Fibroblast of the conjunctiva (primary cell): ENCODE measurements at regions not wholly inside any gene's neighbourhood (a gene's known extent, or its start where the extent isn't known, plus 50 kb on each side); places are given as distances from the start of the nearest gene placed in this dataset.
"Not testable (repeated sequence)": the region's sequence is repeated elsewhere in the genome, so short reads cannot be mapped to it uniquely, and the experiment has no call there.

Experiments
- DNase-seq: peaks from one replicate; pipeline ENCODE4 v3.0.0-alpha.2; 2010; ENCODE audit warnings: low read depth

DNA sequence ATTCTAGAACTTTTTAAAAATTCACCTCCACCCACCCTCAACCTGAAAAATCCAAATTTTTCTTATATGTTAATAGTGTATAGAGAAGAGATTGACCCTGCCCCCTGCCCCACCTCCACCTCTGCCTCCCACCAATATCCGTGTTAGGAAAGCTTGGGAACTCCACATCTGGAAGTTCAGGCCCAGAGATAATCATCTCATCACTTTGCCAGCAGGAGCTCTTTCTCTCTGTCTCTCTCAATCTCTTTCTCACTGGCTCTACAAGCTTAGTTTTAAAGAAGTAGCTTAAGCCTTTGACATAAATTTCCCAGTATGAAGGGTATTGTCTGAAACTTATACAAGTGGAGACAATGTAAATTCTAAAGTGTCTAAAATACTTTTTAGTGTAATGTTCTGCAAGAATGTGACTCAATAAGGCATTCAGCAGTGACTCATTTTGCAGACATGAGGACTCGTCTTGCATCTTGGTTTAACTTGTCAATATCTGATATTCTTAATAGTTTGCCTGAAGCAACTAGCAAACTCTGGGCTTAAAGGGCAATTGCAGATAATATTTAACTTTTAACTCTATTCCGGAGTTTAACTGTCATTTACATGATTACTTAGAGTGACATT is 299.8 kb upstream of the EPHA3 start:
- peak; percentile 51 for DNase-seq

DNA sequence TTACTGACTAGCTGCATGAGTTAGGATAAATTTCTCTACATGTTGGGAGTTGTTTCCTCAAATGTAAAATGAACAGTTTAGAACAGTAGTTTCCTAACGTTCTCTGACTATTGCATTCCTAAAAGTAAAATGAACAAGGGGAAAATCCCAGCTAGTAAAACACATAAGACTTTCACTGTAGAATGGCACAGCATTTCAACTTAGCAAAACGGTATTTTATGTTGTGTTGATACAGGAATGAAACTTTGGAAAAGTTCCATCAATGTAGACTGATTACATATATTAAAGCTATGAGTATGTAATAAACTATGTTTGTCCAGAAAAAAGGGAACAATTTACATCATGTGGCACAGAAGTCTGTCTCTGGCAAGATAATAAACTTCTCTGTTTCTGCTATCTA is 297.4 kb upstream of the EPHA3 start:
- DNase-seq, result no peak

DNA sequence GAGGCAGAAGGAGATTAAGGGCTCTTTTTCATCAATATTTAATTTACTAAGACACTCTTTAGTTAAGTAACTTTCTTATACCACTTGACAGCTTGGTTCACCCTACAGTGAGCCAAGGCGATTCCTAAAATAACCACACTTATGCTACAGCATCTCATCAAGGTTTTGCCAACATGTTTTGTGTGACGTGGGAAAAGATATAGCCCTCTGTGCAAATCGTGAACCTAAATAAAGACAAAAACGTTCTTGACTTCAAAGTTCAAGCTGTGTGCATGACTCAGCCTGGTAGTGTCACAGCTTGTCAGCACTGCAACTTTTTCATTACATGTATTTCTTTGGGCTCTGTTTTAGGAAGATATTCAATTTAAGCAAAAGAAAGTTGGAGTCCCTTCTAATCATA is 297.0 kb upstream of the EPHA3 start:
- DNase-seq, result no peak

DNA sequence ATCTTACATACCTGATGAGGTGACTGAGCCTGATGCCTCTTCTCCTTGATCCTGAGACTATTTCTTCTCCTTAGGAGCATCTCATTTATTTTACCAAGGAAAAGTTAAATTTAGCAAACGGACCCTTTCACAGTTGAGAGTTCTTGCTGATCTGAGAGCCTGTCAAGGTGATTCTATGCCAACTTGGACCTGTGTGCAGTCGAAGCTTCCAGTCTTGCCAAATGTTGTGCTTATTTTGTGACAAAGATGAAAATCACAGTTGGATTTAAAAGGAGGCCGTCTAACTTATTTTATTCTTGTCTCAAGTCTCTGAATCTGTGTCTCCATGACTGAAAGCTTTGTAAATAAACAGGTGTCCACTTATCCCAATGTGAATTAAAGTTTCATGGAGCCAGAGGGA is 296.3 kb upstream of the EPHA3 start:
- DNase-seq, result no peak

DNA sequence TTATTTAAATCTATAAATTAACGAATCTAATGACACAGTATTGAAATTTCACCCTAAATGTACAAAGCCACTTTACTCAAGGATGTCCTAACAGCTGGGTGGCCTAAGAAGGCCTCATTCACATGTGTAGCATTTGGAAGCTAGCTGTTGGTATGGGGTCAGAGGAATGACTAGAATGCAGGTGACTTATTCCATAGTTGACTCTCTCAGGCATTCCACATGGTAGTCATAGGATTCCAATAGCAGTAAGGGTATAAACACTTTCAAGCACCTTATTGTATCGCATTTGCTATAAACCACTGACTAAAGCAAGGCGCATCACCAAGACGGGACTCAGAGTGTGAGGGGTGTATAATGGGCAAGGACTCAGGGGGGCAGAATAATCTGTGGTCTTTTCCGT is 294.8 kb upstream of the EPHA3 start:
- DNase-seq, result no peak

DNA sequence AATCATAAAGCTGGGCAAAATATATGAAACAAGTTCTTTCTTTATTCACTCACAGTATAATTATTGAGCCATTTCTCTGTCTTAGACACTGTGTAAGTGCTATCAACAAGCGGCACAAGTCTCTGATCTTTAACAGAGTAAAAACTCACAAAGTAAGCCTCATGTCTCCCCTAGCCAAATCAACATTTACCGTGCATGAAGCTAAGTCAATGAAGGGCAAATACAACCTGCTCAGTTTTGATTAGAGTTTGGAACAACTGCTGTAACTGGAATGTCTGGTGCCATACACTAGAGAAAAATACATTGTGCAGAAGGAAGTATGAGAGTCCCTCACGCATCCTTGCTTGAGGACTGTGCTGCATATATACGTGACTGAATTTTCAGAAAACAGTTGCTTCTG is 291.0 kb upstream of the EPHA3 start:
- no peak for DNase-seq

DNA sequence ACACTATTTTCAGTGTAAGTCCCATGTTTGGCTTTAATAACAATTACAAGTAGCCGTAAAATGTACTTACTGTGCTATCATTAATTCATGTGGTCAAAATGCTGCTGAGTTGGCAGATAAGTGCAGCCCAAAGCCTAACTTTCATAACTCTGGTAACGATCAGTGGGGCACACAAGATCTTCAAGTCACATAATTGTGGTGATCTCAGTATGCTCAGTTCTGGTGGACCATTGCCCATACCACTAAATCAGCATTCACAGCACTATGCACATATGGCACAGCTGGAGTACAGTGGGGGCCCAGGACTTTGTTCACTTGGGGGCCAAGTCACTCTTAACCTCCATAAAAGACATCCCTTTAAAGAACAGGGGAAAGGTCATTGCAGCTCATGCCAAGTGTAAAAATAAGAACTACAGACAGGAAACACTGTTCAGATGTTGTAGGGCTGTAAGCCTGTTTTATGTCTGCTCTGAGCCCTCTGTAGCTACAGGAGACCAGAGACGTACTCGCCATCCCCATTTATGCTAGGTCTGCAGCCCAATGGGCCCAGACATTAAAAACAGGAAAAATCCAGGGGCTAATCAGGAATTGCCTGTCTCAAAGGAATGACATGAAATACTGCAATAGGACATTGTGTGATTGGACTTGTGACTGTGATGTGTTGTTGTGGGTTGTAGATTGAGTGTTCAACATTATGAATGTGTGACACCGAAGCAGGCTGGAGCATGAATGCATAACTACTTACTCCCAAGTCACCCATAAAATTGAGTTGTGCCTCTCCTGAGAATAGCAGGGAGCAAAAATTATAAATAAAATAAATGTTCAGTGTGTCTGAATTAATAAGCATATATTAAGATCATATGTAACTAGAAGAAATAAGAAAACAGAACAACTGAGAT is 282.5 kb upstream of the EPHA3 start:
- DNase-seq, result no peak

DNA sequence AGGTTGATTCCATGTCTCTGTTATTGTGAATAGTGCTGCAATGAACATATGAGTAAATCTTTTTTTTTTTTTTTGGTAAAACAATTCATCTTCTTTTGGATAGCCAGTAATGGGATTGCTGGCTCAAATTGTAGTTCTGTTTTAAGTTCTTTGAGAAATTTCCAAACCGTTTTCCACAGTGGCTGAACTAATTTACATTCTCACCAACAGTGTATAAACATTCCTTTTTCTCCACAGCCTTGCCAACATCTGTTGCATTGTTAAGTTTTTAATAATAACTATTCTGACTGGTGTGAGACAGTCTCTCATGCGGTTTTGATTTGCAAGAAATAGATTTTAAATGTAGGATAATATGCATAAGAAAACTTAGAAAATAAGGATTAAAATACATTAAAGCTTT is 279.0 kb upstream of the EPHA3 start:
- no peak for DNase-seq

DNA sequence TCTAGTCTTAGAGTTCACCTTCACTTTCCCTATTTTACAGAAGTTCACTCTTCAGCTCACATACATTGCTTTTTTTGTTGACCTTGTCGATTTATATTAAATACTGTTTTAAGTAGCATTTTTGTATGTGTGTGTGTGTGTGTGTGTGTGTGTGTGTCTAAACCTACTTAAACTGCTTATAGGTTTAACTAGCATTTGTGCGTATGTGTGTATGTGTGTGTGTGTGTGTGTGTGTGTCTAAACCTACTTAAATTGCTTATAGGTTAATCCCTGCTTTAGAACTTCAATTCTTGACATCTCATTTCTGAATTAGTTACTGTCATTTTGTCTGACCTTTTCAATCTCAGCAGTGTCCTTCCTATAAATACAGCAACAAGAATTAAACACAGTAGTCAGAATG is 254.8 kb upstream of the EPHA3 start:
- DNase-seq, result no peak

DNA sequence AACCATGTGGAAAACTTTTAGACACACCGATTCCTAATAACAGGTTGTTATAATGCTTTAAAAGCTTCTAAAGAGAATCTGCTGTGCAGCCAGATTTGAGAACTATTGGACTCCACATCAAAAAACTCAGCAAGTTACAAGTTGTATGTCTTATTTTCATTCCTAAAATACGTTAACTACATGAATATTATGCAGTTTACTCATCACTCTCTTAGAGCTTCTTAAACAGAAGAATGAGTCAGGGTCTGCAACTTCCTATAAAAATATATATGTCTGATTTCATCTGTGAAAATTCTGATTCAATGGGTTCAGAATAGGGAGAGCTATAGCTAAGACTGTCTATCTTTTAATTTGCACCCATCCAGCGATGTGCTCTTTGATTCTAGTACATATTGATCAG is 244.2 kb upstream of the EPHA3 start:
- DNase-seq, result no peak

DNA sequence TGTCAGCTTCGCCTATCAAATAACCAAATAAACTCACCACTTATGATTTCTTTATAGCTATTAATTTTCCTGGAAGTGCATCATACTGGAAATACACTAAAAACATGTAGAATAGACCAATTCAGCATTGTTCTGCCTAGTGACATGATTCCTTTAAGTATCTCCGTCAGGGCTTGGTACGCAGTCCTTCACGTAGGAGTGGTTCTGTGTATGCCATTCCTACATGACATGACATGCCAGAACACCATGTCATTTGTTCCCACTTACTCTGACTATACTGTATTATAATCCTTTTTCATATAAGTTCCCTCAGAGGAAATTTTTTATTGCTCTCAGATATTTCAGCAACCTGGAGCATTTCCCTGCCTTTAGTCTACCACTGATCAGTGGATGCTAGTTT is 230.7 kb upstream of the EPHA3 start:
- no peak for DNase-seq

DNA sequence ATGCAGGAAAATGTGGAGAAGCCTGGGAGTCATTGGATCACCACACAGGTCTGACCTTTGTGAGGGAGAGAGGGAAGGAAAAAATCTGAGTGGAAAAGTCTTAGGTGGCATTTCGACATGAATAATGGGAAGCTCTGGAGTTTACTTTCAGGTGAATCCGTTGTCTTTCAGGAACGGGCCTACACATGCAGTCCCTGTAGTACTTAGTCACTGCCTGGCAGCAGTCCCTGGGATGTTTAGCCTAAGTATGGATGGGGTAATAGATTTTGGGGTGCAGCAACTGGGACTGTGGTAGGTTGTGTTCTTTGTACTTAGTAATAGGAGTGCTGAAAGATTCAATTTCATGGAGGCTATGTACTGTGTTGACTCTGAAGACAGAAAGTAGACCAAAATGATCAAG is 227.5 kb upstream of the EPHA3 start:
- DNase-seq, result no peak

DNA sequence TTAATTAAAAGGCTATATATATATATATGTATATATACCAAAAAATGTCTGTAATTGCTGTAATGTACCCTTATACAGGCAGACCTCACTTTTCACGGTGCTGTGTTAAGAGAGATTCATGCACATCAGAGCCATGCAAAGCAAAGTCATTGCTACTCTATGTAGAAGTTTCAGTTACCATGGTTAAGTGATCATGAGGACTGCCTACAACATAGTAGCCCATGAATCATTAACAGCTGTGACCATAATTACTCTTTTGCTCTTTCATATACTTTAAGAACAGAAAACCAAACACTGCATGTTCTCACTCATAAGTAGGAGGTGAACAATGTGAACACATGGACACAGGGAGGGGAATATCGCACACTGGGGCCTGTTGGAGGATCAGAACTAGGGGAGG is 225.3 kb upstream of the EPHA3 start:
- no peak for DNase-seq

DNA sequence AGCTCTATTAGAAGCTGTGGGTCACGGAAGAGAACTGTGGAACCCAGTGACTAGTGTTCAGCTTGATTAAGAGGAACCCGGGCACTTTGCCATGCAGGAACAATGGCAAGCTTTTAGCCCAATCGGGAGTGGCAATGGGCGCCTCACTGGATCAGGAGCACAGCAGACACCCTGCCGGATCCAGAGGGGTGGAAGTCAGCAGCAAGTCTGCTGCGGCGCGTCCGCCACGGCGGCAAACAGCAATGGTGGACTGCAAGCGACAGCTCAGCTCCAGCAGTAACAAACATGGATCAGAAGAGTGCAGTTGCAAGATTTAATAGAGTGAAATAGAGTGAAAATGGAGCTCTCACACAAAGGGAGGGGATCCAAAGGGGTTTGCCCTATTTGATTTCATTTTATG is 220.8 kb upstream of the EPHA3 start:
- DNase-seq, result not testable (repeated sequence)

DNA sequence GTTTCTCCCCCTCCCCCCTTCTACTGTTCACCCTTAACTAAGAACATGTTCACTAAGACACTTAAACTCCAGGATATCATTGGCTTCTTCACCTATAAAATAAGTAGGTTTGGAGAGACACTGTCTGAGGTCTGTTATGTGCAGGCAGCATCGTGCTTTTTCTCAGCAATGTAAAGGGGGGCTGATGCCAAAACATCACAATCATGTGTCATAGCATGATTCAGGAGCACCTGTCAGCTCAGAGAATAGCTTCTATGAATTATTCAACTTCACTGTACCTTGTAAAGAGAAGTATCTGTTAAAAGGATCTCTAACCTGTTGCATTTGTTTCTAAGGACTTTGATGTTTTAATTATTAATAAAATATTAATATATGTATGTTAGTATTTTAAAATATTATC is 211.4 kb upstream of the EPHA3 start:
- DNase-seq, result no peak

DNA sequence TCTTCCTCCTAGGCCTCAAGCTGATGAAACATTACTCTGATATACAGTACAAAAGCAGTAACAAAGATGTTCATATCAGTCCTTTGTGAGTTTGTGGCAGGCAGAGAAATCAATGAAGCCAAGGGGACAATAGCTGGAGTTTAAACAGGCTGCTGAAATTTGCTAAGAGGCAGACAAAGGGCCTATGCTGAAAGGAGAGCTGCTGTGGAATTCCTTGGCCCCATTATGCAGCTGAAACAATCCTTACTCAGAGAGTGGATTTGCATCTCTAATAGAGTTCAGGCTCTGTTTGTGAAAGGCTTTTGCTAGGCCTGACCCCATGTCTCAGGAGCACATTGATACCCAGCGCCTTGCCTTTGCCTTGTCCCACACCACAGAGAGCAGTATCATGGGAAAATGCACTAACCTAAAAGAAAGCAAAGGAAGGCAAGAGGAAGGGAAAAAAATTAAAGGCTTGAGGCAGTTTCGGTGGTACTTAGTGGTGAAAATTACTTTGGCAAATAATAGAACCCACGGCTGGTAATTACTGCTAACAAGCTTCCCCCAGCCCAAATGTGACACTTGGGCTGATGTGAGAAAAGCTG is 195.0 kb upstream of the EPHA3 start:
- no peak for DNase-seq

DNA sequence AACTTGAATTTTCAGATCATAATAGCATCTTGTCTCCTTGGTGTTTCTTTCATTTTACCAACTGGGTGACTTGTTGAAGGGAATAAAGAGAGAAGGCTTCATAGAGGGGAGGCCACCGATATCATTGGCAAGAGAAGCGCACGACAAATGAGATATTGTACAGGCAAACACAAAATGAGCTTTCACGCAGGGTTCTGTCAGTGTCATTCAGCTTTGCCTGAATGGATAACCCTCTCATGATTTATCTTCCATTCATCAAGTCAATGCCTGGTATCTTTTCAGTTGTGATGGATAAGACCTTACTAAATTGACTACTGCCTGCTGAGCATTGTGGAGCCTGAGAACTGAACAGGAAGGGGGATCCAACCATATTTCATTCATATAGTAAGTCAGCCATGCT is 188.6 kb upstream of the EPHA3 start:
- no peak for DNase-seq

DNA sequence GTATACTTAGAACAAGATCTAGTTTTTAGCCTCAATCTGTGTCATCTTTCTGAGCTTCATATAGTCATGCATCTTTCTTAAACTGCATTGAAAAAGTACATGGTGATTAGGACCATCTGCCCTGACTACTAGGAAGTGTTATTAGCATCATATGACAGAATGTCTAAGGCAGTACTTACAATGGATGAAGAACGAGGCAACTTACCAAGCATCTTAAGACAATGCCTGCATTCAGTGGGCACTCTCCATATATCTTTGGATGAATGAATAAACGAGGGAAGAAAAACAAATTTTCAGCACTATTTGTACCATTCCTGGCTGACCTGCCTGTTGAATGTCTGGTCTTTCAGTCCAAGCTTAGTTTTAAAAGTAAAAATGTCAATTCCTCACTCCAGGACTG is 185.4 kb upstream of the EPHA3 start:
- DNase-seq, result no peak

DNA sequence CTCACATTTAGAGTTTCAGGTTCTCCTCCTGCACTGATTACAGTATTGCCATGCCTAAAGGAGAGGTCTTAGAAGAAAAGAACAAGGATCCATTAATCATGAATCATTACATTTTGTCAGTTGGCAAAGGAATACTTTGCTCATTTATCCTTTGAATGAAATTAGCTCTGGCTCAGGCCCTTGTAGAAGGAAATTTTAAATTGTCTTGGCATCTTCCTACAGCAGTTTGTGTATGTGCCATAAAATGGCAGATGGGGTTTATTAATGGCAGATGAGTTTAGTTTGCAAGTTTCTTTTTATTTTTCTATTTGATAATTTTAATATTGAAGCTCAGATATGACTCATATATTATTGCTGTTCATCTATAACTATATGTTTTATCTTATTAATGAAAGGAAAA is 181.2 kb upstream of the EPHA3 start:
- DNase-seq, result no peak

DNA sequence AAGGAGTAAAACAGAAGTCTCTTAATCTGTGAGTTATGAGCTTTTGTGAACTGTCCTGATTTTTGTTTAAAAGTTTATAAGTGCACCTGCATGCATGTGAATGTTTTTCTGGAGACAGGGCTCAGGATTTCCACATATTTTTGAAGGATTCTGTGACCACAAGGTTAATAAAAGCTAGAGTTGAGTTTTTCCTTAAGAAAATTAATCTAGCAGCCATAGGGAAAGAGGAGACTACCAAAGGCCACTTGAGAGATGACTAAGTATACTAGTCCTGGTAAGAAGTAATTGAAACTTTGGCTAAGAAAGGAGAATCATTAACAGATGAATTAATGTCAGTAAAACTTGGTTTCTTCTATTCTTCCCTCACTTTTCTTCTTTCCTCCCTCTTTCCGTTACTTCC is 176.8 kb upstream of the EPHA3 start:
- no peak for DNase-seq

DNA sequence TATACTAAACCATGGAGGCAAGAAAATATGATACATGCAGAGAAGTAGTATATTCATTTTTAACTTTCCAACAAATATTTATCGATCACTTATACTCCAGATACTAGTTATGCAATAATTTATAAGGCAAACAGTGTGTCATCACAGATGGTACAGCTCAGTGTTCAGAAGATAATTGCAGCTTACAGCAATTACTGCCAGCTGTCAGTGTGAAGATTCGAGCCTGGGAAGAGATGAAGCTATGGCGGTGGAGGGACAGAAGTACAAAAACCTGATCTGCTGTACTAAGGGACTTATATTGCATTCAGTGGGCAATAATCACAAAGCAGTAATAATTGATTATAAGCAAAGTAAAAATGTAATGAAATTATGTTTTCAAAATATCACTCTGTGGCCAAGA is 170.6 kb upstream of the EPHA3 start:
- DNase-seq, result no peak

DNA sequence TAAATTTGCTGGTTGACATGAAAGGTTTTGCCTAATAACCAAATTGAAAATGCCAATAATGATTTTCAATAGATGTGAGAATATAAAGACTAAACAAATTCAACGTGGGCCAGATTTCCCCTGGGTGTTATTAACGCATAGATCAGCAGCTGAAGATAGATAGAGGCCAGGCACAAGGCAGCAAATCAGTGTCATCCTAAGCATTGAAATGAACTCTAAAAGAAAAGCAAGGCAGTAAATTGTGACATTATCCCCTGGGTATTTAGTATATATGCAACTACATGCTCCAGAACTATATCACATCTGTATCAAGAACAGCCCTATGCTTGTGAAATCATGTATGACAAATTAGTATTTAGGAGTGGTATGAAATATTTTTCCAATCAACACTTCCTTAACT is 167.1 kb upstream of the EPHA3 start:
- no peak for DNase-seq

DNA sequence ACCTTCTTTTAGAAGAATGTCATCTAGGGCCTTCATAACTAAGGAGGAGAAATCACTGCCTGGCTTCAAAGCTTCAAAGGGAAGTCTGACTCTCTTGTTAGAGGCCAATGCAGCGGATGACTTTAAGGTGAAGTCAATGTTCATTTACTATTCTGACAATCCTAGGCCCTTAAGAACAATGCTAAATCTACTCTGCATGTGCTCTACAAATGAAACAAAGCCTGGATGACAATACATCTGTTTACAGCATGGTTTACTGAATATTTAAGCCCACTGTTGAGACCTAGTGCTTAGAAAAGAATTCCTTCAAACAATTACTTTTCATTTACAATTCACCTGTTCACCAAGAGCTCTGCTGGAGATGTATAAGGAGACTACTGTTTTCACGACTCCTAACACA is 160.4 kb upstream of the EPHA3 start:
- DNase-seq, result no peak

DNA sequence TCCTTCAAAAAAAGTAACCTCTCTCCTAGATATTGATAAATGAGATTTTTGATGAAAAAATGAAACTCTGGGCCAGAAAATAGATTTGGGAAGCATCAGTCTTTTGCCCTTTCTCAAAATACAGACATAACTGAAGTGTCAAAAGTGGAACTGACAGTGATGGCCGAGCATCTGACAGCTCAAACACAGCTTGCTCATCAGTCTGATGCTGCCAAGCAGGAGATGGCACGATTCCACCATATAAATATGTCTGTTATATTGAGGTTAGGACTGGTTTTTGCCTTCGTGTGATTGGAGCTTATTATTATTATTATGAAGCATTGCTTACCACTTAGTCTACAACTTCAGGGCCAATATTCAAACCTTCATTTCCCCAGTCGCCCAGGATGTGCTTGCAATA is 152.6 kb upstream of the EPHA3 start:
- no peak for DNase-seq
